Rectal smooth muscle tissue (tissue), 1 donor: ENCODE measurements at regions not wholly inside any gene's neighbourhood (a gene's known extent, or its start where the extent isn't known, plus 50 kb on each side); places are given as distances from the start of the nearest gene placed in this dataset.

Experiments
- H3K27ac ChIP-seq: one replicate; pipeline ENCODE4 v1.7.0; 2013; ENCODE audit warnings: low read depth, low read length, inconsistent platforms
- H3K27me3 ChIP-seq: one replicate; pipeline ENCODE4 v1.7.0; 2013; ENCODE audit warnings: low read length; ENCODE audit not compliant: control insufficient read depth, insufficient read depth
- H3K36me3 ChIP-seq: one replicate; pipeline ENCODE4 v1.7.0; 2013; ENCODE audit warnings: low read length; ENCODE audit not compliant: control insufficient read depth, insufficient read depth
- H3K4me1 ChIP-seq: one replicate; pipeline ENCODE4 v1.7.0; 2013; ENCODE audit warnings: low read length; ENCODE audit not compliant: control insufficient read depth, insufficient read depth
- H3K4me3 ChIP-seq: one replicate; pipeline ENCODE4 v1.7.0; 2013; ENCODE audit warnings: low read length
- H3K9ac ChIP-seq: one replicate; pipeline ENCODE4 v1.7.0; 2013; ENCODE audit warnings: low read length

DNA sequence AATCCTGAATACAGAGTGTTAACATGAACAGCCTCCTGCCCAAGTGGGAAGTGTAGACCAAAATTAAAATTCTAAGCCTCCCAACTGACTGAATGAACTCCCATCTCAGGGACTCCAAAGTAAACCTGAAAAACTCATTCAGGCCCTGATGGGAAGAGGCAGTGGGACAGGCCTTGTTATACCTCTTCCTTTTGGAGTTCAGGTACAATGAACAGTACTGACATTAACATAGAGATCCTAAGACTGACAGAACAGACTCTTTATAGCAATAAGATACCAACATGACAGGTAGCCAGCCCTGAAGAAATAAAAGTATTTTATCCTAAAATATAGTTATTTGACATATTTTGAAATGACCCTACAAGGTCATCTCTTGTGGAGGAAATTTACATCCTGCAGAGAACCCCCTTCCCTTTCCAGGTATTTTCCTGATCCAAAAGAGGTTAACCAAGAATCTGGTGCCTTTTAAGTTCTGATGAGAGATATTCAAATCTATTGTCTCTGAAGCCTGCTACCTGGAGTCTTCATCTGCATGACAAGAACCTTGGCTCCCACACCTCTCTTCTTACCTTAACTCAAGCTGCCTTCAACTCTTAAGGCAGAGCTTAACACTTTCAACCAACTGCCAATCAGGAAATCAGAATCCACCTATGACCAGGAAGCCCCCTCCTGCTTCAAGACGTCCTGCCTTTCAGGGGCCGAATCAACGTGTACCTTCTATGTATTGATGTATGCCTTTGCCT, 103.3 kb upstream of the PFKP start:
- Histone ChIP-seq H3K27me3 (no peaks in the 10 kb centered on the region), H3K36me3 (no peaks in the 10 kb centered on the region), H3K4me1 (no peaks in the 10 kb centered on the region), H3K9ac (no peak overlapping the region), H3K27ac (no peak overlapping the region), H3K4me3 (no peak overlapping the region)

- Histone ChIP-seq H3K4me1 (no peaks in the 10 kb centered on the region), H3K27me3 (no peaks in the 10 kb centered on the region), H3K27ac (no peak overlapping the region), H3K36me3 (no peaks in the 10 kb centered on the region), H3K9ac (no peak overlapping the region), H3K4me3 (no peak overlapping the region)
Observed at GRCh38 chr10:2962194-2962593, 105.2 kb upstream of the PFKP start.

DNA sequence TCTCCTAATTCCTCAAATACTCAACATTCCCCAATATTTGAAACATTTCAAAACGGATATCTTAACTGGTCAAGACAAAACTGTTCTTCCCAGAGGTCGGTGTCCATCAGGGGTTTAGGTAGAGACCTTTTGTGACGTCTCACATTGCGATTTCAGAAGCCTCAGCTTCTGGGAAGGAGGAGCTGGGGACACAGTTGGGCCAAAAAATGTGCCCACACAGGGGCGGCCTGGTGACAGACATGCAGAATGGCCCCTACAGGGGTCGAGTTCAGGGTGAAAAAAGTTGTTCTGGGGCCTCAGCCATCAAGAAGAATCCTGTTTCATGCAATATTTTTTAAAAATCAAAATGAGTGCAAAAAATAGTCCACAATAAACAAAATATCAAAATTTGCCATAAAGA, 108.7 kb upstream of the PFKP start:
- H3K27me3 ChIP-seq: no peaks in the 10 kb centered on the region
- H3K4me3 ChIP-seq: no peak overlapping the region
- no peak overlapping the region for H3K27ac ChIP-seq
- no peak overlapping the region for H3K9ac ChIP-seq
- H3K4me1 ChIP-seq: no peaks in the 10 kb centered on the region
- no peaks in the 10 kb centered on the region for H3K36me3 ChIP-seq

DNA sequence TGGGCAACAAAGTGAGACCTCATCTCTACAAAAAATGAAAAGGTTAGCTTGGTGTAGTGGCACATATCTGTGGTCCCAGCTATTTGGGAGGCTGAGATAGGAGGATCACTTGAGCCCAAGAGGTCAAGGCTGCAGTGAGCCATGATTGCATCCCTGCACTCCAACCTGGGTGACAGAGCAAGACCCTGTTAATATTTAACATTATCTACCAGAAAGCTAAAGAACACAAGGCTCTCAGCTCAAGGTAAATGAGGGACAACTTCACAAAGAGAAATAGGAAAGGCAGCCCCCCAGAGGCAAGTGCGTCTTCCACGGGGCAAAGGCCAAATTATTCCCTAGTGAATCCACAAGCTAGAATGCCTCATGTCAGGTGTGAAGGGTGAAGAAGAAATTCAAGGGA, 109.6 kb upstream of the PFKP start:
- Histone ChIP-seq H3K36me3 (no peaks in the 10 kb centered on the region), H3K27me3 (no peaks in the 10 kb centered on the region), H3K4me1 (no peaks in the 10 kb centered on the region), H3K27ac (no peak overlapping the region), H3K9ac (no peak overlapping the region), H3K4me3 (no peak overlapping the region)

GRCh38 chr10:2955064-2955463, 112.3 kb upstream of the PFKP start:
- no peaks in the 10 kb centered on the region for H3K4me1 ChIP-seq
- no peaks in the 10 kb centered on the region for H3K27me3 ChIP-seq
- no peak overlapping the region for H3K9ac ChIP-seq
- H3K36me3 ChIP-seq: no peaks in the 10 kb centered on the region
- H3K27ac ChIP-seq: no peak overlapping the region
- H3K4me3 ChIP-seq: no peak overlapping the region

- Histone ChIP-seq H3K9ac (no peak overlapping the region), H3K4me1 (no peaks in the 10 kb centered on the region), H3K4me3 (no peak overlapping the region), H3K27ac (no peak overlapping the region), H3K27me3 (no peaks in the 10 kb centered on the region), H3K36me3 (no peaks in the 10 kb centered on the region)
Observed at GRCh38 chr10:2953495-2953894, 113.9 kb upstream of the PFKP start.

DNA sequence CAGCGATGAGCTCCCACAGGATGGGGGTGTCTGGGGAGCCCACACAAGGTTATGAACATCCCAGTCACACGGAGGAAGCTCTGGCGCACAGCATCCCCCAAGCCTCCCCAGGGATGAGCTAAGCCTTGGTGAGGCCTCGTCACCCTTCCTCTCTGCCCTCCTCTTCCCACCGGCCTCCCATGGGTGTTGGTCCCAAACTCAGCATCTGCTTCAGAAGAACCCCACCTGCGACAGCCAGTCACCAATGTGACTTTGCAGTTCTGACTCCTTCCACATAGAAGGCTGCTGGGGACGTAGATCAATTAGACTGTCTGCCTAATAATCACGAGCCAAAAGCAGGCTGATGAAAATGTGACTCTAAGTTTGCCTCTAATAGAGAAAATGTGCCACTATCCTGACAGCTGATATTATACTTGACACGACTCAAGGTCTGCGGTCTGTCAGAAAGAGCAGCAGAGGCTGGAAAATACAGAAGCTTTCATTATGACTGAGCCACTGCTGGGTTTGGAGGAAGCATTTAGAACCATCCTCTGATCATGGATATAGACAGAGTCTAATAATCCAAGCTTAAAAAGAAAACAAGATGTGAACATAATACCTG, 116.0 kb upstream of the PFKP start:
- Histone ChIP-seq H3K9ac (no peak overlapping the region), H3K36me3 (no peaks in the 10 kb centered on the region), H3K4me1 (no peaks in the 10 kb centered on the region), H3K27ac (no peak overlapping the region), H3K4me3 (no peak overlapping the region), H3K27me3 (no peaks in the 10 kb centered on the region)

- Histone ChIP-seq H3K4me3 (no peak overlapping the region), H3K27me3 (no peaks in the 10 kb centered on the region), H3K9ac (no peak overlapping the region), H3K27ac (no peak overlapping the region), H3K4me1 (no peaks in the 10 kb centered on the region), H3K36me3 (no peaks in the 10 kb centered on the region)
Observed at GRCh38 chr10:2950546-2950945, 116.8 kb upstream of the PFKP start.

GRCh38 chr10:2949948-2950354, 117.4 kb upstream of the PFKP start:
- Histone ChIP-seq H3K27ac (no peak overlapping the region), H3K27me3 (no peaks in the 10 kb centered on the region), H3K9ac (no peak overlapping the region), H3K4me3 (no peak overlapping the region), H3K36me3 (no peaks in the 10 kb centered on the region), H3K4me1 (no peaks in the 10 kb centered on the region)

DNA sequence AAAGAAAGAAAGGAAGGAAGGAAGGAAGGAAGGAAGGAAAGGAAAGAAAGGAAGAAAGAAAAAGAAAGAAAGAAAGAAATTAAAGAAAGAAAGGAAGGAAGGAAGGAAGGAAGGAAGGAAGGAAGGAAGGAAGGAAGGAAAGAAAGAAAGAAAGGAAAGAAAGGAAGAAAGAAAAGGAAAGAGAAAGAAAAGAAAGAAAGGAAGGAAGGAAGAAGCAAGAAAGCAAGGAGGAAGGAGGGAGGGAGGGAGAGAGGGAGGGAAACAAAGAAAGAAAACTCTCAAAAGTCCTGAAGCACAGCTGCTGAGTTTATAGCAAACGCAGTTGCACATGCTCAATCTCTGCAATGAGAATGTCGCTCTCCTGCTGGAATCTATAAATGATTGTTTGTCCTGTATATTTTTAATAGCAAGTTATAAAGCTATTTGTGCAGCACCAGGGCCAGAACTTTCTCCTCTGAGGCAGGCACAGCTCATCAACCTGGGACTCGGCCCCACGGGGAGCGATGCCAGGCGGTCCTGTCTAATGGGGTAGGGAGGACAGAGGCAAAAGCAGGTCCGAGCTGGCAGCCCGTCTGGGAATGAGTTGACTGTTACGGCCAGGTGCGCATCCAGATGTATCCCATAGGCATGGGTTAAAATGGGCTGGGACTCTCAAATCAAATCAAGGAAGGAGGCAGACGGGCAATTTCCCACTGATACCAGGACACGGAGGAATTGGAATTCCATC, 118.0 kb upstream of the PFKP start:
- H3K27ac ChIP-seq: no peak overlapping the region
- H3K9ac ChIP-seq: no peak overlapping the region
- H3K4me3 ChIP-seq: no peak overlapping the region
- no peaks in the 10 kb centered on the region for H3K36me3 ChIP-seq
- no peaks in the 10 kb centered on the region for H3K27me3 ChIP-seq
- no peaks in the 10 kb centered on the region for H3K4me1 ChIP-seq

- Histone ChIP-seq H3K4me1 (no peaks in the 10 kb centered on the region), H3K36me3 (no peaks in the 10 kb centered on the region), H3K9ac (no peak overlapping the region), H3K27ac (no peak overlapping the region), H3K4me3 (no peak overlapping the region), H3K27me3 (no peaks in the 10 kb centered on the region)
Observed at GRCh38 chr10:2948127-2948854, 119.1 kb upstream of the PFKP start.

DNA sequence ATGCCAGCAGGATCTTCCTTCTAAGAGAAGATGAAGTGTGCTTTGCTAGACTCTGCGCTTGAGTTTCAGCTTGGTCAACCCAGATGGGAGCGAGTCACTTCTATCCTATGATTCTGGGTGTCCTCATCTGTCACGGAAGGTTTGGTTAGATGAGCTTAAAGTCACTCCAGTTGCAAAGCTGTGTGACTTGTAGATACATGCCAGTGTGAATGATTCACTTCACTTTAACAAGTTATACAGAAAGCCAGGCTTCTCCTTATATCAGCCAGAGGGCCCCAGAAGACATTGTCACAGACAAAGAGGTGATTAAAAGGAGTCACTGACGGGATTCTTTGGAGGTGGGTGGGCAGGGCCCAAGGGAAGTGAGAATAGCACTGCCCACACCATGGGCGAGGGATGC, 122.6 kb upstream of the PFKP start:
- no peaks in the 10 kb centered on the region for H3K27me3 ChIP-seq
- no peaks in the 10 kb centered on the region for H3K36me3 ChIP-seq
- H3K9ac ChIP-seq: no peak overlapping the region
- H3K4me3 ChIP-seq: no peak overlapping the region
- no peaks in the 10 kb centered on the region for H3K4me1 ChIP-seq
- H3K27ac ChIP-seq: no peak overlapping the region
